RWPE1 (cell line): ENCODE measurements at regions not wholly inside any gene's neighbourhood (a gene's known extent, or its start where the extent isn't known, plus 50 kb on each side); places are given as distances from the start of the nearest gene placed in this dataset.
A peak's percentile ranks its signal among the peaks of the same experiment; 100 is the strongest.

Experiments used
- CTCF ChIA-PET: fragments of 350-600 bp; sonication (Branson Sonifier 250); formaldehyde crosslinking; extraction: SDS; loops from one replicate; lab custom pipeline; 2021; lab: Yijun Ruan, JAX
- POLR2A ChIA-PET: fragments of 400-600 bp; formaldehyde crosslinking; extraction: SDS; loops from one replicate; lab custom pipeline; 2020; ENCODE audit warnings: antibody characterized with exemption; ENCODE audit not compliant: low non-redundant PET; lab: Yijun Ruan, JAX
- DNase-seq: peaks from one replicate; pipeline ENCODE4 v3.0.0; 2012; ENCODE audit warnings: low spot score
- H3K27ac ChIP-seq: fragments of 450-650 bp; 2 replicates; pipeline ENCODE4 v1.5.1; 2017
- CTCF ChIP-seq: fragments of 450-650 bp; conservative IDR thresholded peaks from 2 replicates; pipeline ENCODE4 v1.5.1; 2017; ENCODE audit warnings: low read depth, mild to moderate bottlenecking

- H3K27ac ChIP-seq = peak overlapping the region; percentile 74; the same call in 1 of the 2 replicates
- no peak for TF ChIP-seq CTCF
- POLR2A ChIA-PET = no interaction called here
- CTCF ChIA-PET = interaction anchor here (0.6 kb wide), 1 partner anchor 35 kb away, joined by 4 read pairs; no protein-coding TSS in a partner anchor
- DNase-seq = no peak
Observed at GRCh38 chr4:181549576-181550188, 693.5 kb upstream of the TENM3 start.

GRCh38 chr4:181550381-181550780, 692.8 kb upstream of the TENM3 start:
- no peak for DNase-seq
- H3K27ac ChIP-seq = no peak overlapping the region
- CTCF ChIA-PET = no interaction called here
- POLR2A ChIA-PET = no interaction called here
- no peak for TF ChIP-seq CTCF

- CTCF ChIA-PET = interaction anchor here (0.6 kb wide), 1 partner anchor 835 kb away, joined by 3 read pairs; no protein-coding TSS in a partner anchor
- no peak overlapping the region for H3K27ac ChIP-seq
- peak; percentile 13 for DNase-seq
- POLR2A ChIA-PET = no interaction called here
- TF ChIP-seq CTCF = no peak
Observed at GRCh38 chr4:181559637-181560036, 683.6 kb upstream of the TENM3 start.

- POLR2A ChIA-PET = no interaction called here
Observed at GRCh38 chr4:181562399-181562798, 680.8 kb upstream of the TENM3 start.

GRCh38 chr4:181564625-181565024, 678.6 kb upstream of the TENM3 start:
- H3K27ac ChIP-seq = no peak overlapping the region
- no peak for DNase-seq
- ChIA-PET CTCF (no interaction called here), POLR2A (interaction anchor here (0.6 kb wide), 1 partner anchor 251 kb away, joined by 5 read pairs; no protein-coding TSS in a partner anchor)
- TF ChIP-seq CTCF = no peak

More at GRCh38 chr4:181562399-181562798, 680.8 kb upstream of the TENM3 start:
- TF ChIP-seq CTCF = no peak
- DNase-seq = no peak
- CTCF ChIA-PET = interaction anchor here (0.6 kb wide), 2 partner anchors 698 to 1286 kb away, joined by 3 to 4 read pairs; no protein-coding TSS in a partner anchor
- no peak overlapping the region for H3K27ac ChIP-seq

GRCh38 chr4:181566490-181566889, 676.7 kb upstream of the TENM3 start:
- DNase-seq = no peak
- ChIA-PET CTCF (interaction anchor here (0.7 kb wide), 1 partner anchor 25 kb away, joined by 3 read pairs; no protein-coding TSS in a partner anchor), POLR2A (no interaction called here)
- H3K27ac ChIP-seq = no peak overlapping the region
- TF ChIP-seq CTCF = no peak
